ENCODE measurements at regions not wholly inside any gene's neighbourhood (a gene's known extent, or its start where the extent isn't known, plus 50 kb on each side); places are given as distances from the start of the nearest gene placed in this dataset.

GRCh38 chr11:134555510-134555909 is 143.5 kb upstream of the B3GAT1 start:
- TF ChIP-seq POLR2A (IDR thresholded peaks at IDR 0.05) (no peak), CTCF (IDR thresholded peaks at IDR 0.05) (no peak)

All from body of pancreas (tissue), 4 donors.